ENCODE measurements at regions not wholly inside any gene's neighbourhood (a gene's known extent, or its start where the extent isn't known, plus 50 kb on each side); places are given as distances from the start of the nearest gene placed in this dataset.

DNA sequence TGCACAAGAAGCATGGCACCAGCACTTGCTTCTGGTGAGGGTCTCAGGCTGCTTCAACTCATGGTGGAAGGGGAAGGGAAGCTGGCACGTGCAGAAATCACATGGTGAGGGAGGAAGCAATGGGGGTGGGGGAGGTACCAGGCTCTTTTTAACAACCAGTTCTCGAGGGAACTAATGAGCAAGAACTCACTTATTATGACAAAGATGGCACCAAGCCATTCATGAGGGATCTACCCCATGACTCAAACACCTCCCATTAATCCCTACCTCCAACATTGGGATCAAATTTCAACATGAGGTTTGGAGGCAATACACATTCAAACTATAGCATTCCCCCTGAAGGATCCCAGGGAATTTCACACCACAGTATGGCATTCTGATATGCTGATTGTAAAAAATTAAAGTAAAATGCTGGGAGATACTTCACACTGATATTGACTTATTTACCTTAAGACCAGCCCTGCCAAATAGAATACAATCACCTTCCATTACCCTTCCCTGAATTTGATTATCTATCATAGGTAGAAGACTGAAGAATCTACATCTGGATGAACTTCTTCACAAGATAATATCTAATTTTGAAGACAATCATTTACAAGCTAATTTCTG is 201.7 kb upstream of the PLXNC1 start:
- TF ChIP-seq, protein P1, sequence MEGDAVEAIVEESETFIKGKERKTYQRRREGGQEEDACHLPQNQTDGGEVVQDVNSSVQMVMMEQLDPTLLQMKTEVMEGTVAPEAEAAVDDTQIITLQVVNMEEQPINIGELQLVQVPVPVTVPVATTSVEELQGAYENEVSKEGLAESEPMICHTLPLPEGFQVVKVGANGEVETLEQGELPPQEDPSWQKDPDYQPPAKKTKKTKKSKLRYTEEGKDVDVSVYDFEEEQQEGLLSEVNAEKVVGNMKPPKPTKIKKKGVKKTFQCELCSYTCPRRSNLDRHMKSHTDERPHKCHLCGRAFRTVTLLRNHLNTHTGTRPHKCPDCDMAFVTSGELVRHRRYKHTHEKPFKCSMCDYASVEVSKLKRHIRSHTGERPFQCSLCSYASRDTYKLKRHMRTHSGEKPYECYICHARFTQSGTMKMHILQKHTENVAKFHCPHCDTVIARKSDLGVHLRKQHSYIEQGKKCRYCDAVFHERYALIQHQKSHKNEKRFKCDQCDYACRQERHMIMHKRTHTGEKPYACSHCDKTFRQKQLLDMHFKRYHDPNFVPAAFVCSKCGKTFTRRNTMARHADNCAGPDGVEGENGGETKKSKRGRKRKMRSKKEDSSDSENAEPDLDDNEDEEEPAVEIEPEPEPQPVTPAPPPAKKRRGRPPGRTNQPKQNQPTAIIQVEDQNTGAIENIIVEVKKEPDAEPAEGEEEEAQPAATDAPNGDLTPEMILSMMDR (IDR thresholded peaks at IDR 0.05): no peak
- no peak for TF ChIP-seq POLR2A (IDR thresholded peaks at IDR 0.05)

Data from thyroid gland (tissue), 4 donors.